Embryonic facial prominence (tissue), 1 donor: ENCODE measurements at regions not wholly inside any gene's neighbourhood (a gene's known extent, or its start where the extent isn't known, plus 50 kb on each side); places are given as distances from the start of the nearest gene placed in this dataset.

Experiments used
- DNase-seq: peaks from one replicate; pipeline ENCODE4 v3.0.0-alpha.2; 2016; ENCODE audit errors: extremely low spot score

DNA sequence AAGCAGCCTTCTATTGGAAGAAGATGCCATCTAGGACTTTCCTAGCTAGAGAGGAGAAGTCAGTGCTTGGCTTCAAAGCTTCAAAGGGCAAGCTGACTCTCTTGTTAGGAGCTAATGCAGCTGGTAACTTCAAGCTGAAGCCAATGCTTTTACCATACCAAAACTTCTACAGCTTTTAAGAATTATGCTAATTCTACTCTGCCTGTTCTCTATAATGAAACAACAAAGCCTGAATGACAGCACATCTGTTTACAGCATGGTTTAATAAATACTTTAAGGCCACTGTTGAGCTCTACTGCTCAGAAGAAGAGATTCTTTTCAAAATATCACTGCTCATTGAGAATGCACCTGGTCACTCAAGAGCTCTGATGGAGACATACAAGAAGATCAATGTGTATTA is 951.9 kb upstream of the LRRN3 start:
- no peak for DNase-seq

GRCh38 chr7:110142939-110143526 is 947.9 kb upstream of the LRRN3 start:
- no peak for DNase-seq

- no peak for DNase-seq
Observed at GRCh38 chr7:110144599-110144998, 946.3 kb upstream of the LRRN3 start.

GRCh38 chr7:110148054-110148453 is 942.9 kb upstream of the LRRN3 start:
- DNase-seq: no peak

DNA sequence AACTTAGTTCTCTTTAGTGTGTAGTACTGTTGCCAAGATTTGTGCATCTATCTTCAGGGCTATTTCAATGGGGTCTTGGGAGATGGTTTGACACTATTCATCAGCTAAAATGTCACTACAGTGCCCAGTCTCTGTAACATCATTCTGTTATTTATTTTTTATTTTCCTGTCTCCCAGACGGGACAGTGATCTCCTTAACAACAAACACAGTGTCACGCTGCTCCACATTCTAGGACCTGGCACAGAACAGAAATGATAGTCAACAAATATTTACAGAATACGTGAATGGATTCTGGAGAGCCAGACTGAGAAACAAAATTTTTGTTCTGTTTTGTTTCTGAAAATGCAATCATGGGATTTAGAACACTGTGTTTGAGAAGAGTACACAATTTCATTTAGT is 937.7 kb upstream of the LRRN3 start:
- DNase-seq: no peak

- DNase-seq: no peak
Observed at GRCh38 chr7:110156511-110156910, 934.4 kb upstream of the LRRN3 start.

- no peak for DNase-seq
Observed at GRCh38 chr7:110157631-110158362, 933.1 kb upstream of the LRRN3 start.

DNA sequence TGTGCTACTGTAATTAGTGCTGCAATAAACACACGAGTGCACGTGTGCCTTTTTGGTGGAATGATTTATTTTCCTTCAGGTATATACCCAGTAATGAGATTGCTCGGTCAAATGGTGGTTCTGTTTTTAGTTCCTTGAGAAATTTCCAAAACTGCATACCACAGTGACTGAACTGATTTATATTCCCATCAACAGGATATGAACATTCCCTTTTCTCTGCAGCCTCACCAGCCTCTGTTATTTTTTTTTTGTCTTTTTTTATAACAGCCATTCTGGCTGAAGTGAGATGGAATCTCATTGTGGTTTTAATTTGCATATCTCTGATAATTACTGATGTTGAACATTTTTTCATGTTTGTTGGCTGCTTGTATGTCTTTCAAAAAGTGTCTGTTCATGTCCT is 922.9 kb upstream of the LRRN3 start:
- DNase-seq: no peak

- peak; percentile 43 for DNase-seq
Observed at GRCh38 chr7:110170841-110171240, 920.1 kb upstream of the LRRN3 start.

DNA sequence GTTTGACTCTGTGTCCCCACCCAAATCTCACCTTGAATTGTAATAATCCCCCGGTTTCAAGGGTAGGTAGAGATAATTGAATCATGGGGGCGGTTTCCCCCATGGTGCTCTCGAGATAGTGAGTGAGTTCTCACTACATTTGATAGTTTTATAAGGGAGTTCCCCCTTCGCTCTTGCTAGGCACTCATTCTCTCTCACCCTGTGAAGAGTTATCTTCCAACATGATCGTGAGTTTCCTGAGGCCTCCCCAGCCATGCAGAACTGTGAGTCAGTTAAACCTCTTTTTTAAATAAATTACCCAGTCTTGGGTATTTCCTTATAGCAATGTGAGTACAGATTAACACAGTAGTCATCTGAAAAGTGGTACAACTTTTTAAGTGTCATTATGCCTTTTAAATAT is 913.5 kb upstream of the LRRN3 start:
- DNase-seq: no peak

DNA sequence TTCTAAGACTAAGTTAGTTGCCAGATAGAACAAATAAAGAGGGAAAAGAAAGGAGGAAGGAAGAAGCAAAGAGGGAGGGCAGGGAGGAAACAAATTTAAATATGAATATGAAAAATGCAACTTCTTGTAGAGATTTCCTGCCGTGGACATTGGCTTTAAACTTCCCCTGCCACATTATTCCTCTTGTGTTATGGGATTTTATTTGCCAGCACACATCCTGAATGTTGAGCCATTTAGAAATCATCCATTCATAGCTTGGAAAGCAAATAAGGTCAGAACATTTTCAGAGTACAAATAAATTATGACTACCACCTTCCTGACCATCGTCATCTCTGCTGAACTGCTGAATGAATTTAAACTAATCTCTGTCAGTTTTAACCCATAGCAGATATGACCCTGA is 911.9 kb upstream of the LRRN3 start:
- no peak for DNase-seq

DNA sequence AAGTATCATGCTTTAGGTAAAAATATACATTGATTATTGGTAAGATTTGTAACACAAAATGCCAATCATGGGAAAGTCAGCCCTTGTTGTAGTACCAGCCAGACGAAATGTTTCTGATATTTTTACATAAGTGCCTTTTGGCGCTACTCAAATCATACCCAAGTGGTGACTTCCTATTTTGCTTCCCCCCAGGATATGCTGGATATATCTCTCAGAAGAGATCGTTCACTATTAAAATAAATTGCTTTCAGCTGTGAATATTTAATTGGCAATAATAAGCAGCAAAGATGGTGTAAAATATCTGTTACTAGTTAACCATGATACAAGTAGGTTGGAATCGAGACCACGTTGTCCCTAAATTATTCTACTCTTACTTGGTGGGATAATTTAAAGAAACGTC is 909.2 kb upstream of the LRRN3 start:
- no peak for DNase-seq

DNA sequence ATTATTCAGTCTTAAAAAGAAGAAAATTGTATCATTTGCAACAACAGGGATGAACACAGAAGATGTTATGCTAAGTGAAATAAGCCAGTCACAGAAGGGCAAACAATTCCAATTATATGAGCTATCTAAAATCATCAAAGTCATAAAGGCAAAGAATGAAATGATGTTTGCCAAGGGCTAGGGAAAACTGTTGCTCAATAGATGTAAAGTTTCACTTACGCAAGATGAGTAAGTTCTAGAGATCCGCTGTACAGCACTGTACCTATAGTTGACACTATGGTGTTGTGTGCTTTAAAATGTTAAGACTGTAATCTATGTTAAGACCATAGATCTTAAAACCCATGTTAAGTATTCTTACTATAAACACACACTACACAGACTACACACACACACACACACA is 904.6 kb upstream of the LRRN3 start:
- DNase-seq: no peak

GRCh38 chr7:110187877-110188554 is 902.9 kb upstream of the LRRN3 start:
- no peak for DNase-seq

- no peak for DNase-seq
Observed at GRCh38 chr7:110204527-110204926, 886.4 kb upstream of the LRRN3 start.

DNA sequence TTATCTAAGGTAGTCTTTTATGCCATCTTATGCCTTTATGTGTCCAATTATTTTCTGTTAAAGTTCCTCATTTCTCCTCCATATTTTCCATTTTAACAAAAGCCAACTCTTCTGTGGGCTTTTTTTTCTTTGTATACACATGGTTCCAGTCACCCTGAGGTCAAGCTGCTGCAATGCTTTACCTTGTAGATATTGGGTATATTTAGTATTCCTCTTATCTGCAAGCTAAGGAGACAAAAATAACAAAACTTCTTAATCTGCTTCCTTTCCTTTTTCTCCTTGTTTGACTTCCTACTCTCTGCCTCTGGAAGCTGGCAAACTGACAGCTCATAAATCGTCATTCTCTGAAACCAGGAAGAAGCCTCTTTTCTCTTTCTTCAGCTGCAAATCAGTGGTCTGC is 885.0 kb upstream of the LRRN3 start:
- no peak for DNase-seq

DNA sequence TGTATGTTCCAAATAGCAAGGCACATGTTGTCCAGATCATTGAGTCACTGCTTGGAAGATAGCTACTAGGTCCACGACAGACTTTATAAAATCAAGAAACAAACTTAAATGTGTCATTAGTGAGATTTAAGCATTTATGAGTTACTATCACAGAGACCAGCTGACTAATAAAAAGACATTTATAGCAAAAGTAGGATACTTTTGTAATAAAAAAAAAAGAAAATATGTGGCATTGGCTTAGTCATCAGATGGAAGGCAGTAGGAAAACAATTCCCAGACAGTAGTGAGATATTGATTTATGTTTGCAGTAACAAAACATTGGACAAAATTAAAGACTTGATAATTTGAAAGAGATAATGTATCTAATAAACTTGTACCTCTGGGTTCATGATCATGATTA is 881.0 kb upstream of the LRRN3 start:
- no peak for DNase-seq

DNA sequence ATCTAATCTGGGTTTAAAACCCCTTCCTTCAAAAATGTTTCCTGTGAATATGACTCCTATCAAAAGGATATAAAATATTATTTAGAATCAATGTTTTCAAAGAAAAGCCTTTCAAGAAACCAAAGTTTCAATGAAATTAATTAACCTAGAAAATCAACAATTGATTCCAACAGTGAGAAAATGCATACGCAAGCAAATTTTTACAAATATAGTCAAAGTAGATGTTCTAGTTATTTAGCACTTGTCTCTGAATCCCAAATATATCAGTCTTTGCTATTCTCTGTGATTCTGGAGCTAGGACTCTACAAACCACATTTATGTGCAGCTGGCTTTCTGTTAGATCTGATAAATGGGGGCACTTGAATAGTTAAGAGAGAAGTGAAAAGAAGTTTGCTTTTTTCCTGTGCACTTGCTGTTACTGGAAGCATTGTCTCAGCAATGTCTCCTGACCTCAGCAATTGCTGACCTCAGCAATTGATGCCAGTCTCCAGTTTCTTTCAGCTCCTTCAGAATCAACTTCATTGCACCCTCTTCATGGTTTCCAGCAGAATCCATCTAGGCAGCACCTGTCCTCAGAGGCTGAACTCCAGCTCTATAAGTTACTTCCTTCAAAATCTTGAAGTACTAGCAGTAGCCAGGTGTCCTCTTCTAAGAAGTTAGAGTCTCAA is 879.9 kb upstream of the LRRN3 start:
- DNase-seq: no peak

GRCh38 chr7:110224643-110225042 is 866.3 kb upstream of the LRRN3 start:
- no peak for DNase-seq

- no peak for DNase-seq
Observed at GRCh38 chr7:110246118-110246517, 844.8 kb upstream of the LRRN3 start.

GRCh38 chr7:110253093-110253492 is 837.8 kb upstream of the LRRN3 start:
- DNase-seq: peak; percentile 22

GRCh38 chr7:110257673-110258072 is 833.3 kb upstream of the LRRN3 start:
- no peak for DNase-seq

GRCh38 chr7:110262251-110262650 is 828.7 kb upstream of the LRRN3 start:
- no peak for DNase-seq
